Esophagus squamous epithelium (tissue), 5 donors: ENCODE measurements at regions not wholly inside any gene's neighbourhood (a gene's known extent, or its start where the extent isn't known, plus 50 kb on each side); places are given as distances from the start of the nearest gene placed in this dataset.

ENCODE experiments used
- DNase-seq: peaks from one replicate; lab custom pipeline; 2025; lab: John Stamatoyannopoulos, UW
- H3K27ac ChIP-seq, 4 donors: fragments of 200-600 bp; sonication (generic); one replicate each; pipeline ENCODE4 v1.5.1; 2016 to 2019; ENCODE audit warnings: mild to moderate bottlenecking in 1 of 4
- H3K27me3 ChIP-seq, 4 donors: fragments of 200-600 bp; sonication (generic); 1 replicate in 3 of 4; 2 replicates in 1 of 4; pipeline versions ENCODE4 v1.5.1 to v1.6.0; 2017 to 2021; ENCODE audit warnings: antibody characterized with exemption in 1 of 4
- H3K36me3 ChIP-seq, 3 donors: fragments of 200-600 bp; sonication (generic); one replicate each; pipeline ENCODE4 v1.5.1; 2016 to 2019
- H3K4me1 ChIP-seq, 3 donors: fragments of 200-600 bp; sonication (generic); one replicate each; pipeline ENCODE4 v1.5.1; 2017 to 2019
- H3K4me3 ChIP-seq, 4 donors: fragments of 200-600 bp; sonication (generic); 1 replicate in 3 of 4; 2 replicates in 1 of 4; pipeline ENCODE4 v1.5.1; 2016 to 2019; ENCODE audit warnings: mild to moderate bottlenecking in 2 of 4, moderate library complexity in 1 of 4
- H3K9me3 ChIP-seq, 3 donors: fragments of 200-600 bp; sonication (generic); one replicate each; pipeline ENCODE4 v1.5.1; 2016 to 2019
- POLR2A ChIP-seq, 4 donors: fragments of 450-650 bp; IDR thresholded peaks; one replicate each; pipeline ENCODE4 v1.6.1; 2017; ENCODE audit warnings: antibody characterized with exemption in 4 of 4, mild to moderate bottlenecking in 4 of 4, moderate library complexity in 3 of 4
- WGBS, 2 donors: methylation state at CpG; one replicate each; pipeline ENCODE4 v1.1.5; 2018; 5-methylcytosine and 5-hydroxymethylcytosine counted together
- intact Hi-C: fragments of 100-400 bp; cut with DNase I; formaldehyde crosslinking; loops from one replicate; pipeline ENCODE4 v1.15.0; 2022
- TF ChIP-seq, protein P1 (sequence below), 6 experiments: fragments of 450-650 bp in 4 of 6; fragments of 200-600 bp in 2 of 6; sonication (generic) in 2 of 6; IDR thresholded peaks; one replicate each; pipeline ENCODE4 v1.5.1; 2016 to 2019; ENCODE audit warnings: antibody characterized with exemption in 6 of 6, mild to moderate bottlenecking in 4 of 6, moderate library complexity in 4 of 6
- donor health status: DM: yes; HTN: yes; CAD: no.

DNA sequence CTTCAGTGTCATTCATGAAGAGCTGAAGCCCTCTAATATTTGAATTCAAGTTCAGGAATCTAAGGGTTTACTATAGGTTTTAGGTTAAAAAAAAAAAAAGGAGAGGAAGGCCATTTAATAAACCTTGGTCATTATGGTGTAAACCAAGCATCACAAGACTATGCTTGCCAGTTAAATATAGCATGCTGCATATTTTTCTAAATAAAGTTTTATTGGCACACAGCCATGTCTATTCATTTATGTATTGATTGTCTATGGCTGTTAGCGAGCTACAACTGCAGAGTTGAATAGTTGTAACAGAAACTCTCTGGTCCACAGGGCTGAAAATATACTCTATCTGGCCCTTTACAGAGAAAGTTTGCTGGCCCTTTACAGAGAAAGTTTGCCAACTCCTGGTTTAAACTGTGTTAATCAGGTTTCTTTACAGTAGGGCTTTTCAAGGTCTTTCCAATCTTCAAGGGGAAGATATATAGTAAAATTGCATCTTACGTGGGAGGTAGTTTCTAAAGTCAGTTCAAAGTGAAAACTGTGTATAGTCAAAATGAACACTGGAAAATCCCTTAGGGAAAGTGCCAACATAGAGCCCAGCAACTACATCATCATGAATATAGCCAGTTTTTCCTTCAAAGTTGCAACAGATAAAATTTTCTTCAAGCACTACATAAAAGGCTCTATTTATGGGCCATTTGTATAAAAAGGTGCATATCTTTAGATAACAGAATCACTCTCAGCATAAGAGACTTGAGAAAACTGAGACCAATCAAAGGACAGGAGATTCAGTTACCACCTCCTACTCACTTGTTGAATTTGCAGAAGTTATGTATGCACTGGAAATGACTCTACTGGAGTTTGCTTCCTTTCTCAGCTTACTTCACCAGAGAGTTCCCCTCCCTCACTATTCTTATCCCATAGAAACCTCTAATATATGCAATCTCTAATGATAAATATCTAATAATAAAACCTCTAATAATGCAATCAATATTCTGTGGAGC, 49.7 kb upstream of the FRMD4B start:
- WGBS, 2 donors, result 65 to 70% methylated on average over 2 of the region's 2 CpGs
- H3K9me3 ChIP-seq, result no peaks in the 10 kb centered on the region
- DNase-seq, result no peak
- peaks cover 0 to 8% (median 0%) of the 10 kb centered on the region in 3 donors for H3K4me1 ChIP-seq
- H3K27me3 ChIP-seq, result no peaks in the 10 kb centered on the region
- intact Hi-C loops, result no loop called here
- no peak overlapping the region for H3K27ac ChIP-seq
- TF ChIP-seq, protein P1, sequence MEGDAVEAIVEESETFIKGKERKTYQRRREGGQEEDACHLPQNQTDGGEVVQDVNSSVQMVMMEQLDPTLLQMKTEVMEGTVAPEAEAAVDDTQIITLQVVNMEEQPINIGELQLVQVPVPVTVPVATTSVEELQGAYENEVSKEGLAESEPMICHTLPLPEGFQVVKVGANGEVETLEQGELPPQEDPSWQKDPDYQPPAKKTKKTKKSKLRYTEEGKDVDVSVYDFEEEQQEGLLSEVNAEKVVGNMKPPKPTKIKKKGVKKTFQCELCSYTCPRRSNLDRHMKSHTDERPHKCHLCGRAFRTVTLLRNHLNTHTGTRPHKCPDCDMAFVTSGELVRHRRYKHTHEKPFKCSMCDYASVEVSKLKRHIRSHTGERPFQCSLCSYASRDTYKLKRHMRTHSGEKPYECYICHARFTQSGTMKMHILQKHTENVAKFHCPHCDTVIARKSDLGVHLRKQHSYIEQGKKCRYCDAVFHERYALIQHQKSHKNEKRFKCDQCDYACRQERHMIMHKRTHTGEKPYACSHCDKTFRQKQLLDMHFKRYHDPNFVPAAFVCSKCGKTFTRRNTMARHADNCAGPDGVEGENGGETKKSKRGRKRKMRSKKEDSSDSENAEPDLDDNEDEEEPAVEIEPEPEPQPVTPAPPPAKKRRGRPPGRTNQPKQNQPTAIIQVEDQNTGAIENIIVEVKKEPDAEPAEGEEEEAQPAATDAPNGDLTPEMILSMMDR (IDR thresholded peaks at IDR 0.05), result no peak
- TF ChIP-seq POLR2A (IDR thresholded peaks at IDR 0.05), result no peak
- H3K36me3 ChIP-seq, result no peaks in the 10 kb centered on the region
- H3K4me3 ChIP-seq, result no peak overlapping the region
